Nephron progenitor cell (in vitro differentiated cells): ENCODE measurements at regions not wholly inside any gene's neighbourhood (a gene's known extent, or its start where the extent isn't known, plus 50 kb on each side); places are given as distances from the start of the nearest gene placed in this dataset.

Source experiments
- DNase-seq: peaks from one replicate; pipeline ENCODE4 v3.0.0; 2021
- H3K27ac Mint-ChIP-seq: 2 replicates; pipeline ENCODE4 v1.8.0; 2021; ENCODE audit warnings: mild to moderate bottlenecking, moderate library complexity, mixed read lengths
- H3K27me3 Mint-ChIP-seq: 2 replicates; pipeline ENCODE4 v1.8.0; 2021; ENCODE audit warnings: mild to moderate bottlenecking, low read depth, mixed read lengths; ENCODE audit not compliant: poor library complexity
- H3K36me3 Mint-ChIP-seq: 2 replicates; pipeline ENCODE4 v1.8.0; 2021; ENCODE audit warnings: low read depth, mixed read lengths
- H3K4me1 Mint-ChIP-seq: 2 replicates; pipeline ENCODE4 v1.8.0; 2021; ENCODE audit warnings: mixed read lengths
- H3K4me3 Mint-ChIP-seq: 2 replicates; pipeline ENCODE4 v1.8.0; 2021; ENCODE audit warnings: mild to moderate bottlenecking, moderate library complexity, mixed read lengths
- H3K9me3 Mint-ChIP-seq: 2 replicates; pipeline ENCODE4 v1.8.0; 2021; ENCODE audit warnings: mild to moderate bottlenecking, moderate library complexity, mixed read lengths
- CTCF ChIP-seq: fragments of 200-600 bp; sonication (generic); IDR thresholded peaks from 2 replicates; pipeline ENCODE4 v1.5.0; 2021; ENCODE audit warnings: antibody characterized with exemption

GRCh38 chr3:24867783-24868182, 373.1 kb upstream of the THRB start:
- Mint-ChIP-seq H3K27ac (no peak overlapping the region), H3K4me3 (no peak overlapping the region), H3K27me3 (no peaks in the 10 kb centered on the region), H3K4me1 (no peaks in the 10 kb centered on the region), H3K36me3 (no peaks in the 10 kb centered on the region), H3K9me3 (no peaks in the 10 kb centered on the region)
- no peak for TF ChIP-seq CTCF
- DNase-seq: no peak

- Mint-ChIP-seq H3K4me1 (peaks cover 12% of the 10 kb centered on the region), H3K36me3 (no peaks in the 10 kb centered on the region), H3K27me3 (peaks cover 3% of the 10 kb centered on the region), H3K9me3 (peaks cover 21% of the 10 kb centered on the region), H3K4me3 (no peak overlapping the region), H3K27ac (no peak overlapping the region)
- TF ChIP-seq CTCF: no peak
- no peak for DNase-seq
These were observed 386.6 kb upstream of the THRB start for GRCh38 chr3:24881239-24881638.

DNA sequence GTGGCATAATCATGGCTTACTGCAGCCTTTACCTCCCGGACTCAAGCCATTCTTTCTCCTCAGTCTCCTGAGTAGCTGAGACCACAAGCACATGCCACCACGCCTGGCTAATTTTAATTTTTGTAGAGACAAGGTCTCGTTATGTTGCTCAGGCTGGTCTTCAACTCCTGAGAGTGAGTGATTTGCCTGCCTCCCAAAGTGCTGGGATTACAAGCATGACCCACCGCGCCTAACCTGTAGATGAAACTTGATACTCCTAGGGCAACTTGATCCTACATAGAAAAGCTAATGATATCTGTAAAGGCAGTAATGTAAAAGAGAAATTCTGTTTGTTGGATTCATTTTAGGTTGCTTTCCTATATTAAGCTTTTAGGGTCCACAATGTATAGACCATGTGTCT, 391.9 kb upstream of the THRB start:
- Mint-ChIP-seq H3K36me3 (no peaks in the 10 kb centered on the region), H3K4me3 (no peak overlapping the region), H3K9me3 (peaks cover 2% of the 10 kb centered on the region), H3K4me1 (peaks cover 18% of the 10 kb centered on the region), H3K27me3 (no peaks in the 10 kb centered on the region), H3K27ac (no peak overlapping the region)
- no peak for TF ChIP-seq CTCF
- DNase-seq: no peak

GRCh38 chr3:24890012-24890411, 395.4 kb upstream of the THRB start:
- Mint-ChIP-seq H3K4me3 (no peak overlapping the region), H3K4me1 (peaks cover 16% of the 10 kb centered on the region), H3K27me3 (peaks cover 4% of the 10 kb centered on the region), H3K27ac (no peak overlapping the region), H3K9me3 (no peaks in the 10 kb centered on the region), H3K36me3 (no peaks in the 10 kb centered on the region)
- TF ChIP-seq CTCF: no peak
- no peak for DNase-seq

DNA sequence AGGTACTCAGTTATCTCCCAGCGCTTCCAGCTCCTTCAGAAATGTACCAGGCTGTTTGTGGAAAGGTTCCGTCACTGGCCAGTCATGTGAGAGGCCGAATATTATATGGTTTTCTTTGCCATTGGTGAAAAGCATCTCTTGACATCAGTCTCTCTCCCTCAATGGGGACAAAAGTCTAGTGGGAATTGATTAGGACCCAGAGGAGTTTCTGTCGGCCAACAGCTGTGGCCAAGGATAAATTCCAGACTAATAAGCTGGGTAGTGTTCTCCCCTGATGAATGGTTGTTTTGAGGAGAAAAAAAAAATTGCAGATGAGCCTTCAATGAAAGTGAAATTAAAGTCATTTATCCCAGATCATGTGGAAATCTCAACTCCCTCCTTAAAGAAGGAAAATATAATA, 404.7 kb upstream of the THRB start:
- H3K4me3 Mint-ChIP-seq: no peak overlapping the region
- H3K27ac Mint-ChIP-seq: no peak overlapping the region
- no peaks in the 10 kb centered on the region for H3K36me3 Mint-ChIP-seq
- no peak for TF ChIP-seq CTCF
- H3K4me1 Mint-ChIP-seq: peaks cover 7% of the 10 kb centered on the region
- no peak for DNase-seq
- no peaks in the 10 kb centered on the region for H3K9me3 Mint-ChIP-seq
- H3K27me3 Mint-ChIP-seq: no peaks in the 10 kb centered on the region

GRCh38 chr3:24899901-24900603, 405.4 kb upstream of the THRB start:
- H3K27me3 Mint-ChIP-seq: no peaks in the 10 kb centered on the region
- DNase-seq: no peak
- no peaks in the 10 kb centered on the region for H3K9me3 Mint-ChIP-seq
- H3K4me3 Mint-ChIP-seq: no peak overlapping the region
- H3K4me1 Mint-ChIP-seq: peaks cover 7% of the 10 kb centered on the region
- H3K27ac Mint-ChIP-seq: no peak overlapping the region
- no peak for TF ChIP-seq CTCF
- no peaks in the 10 kb centered on the region for H3K36me3 Mint-ChIP-seq
